ENCODE measurements at regions not wholly inside any gene's neighbourhood (a gene's known extent, or its start where the extent isn't known, plus 50 kb on each side); places are given as distances from the start of the nearest gene placed in this dataset.
"Not testable (repeated sequence)": the region's sequence is repeated elsewhere in the genome, so short reads cannot be mapped to it uniquely, and the experiment has no call there.

GRCh38 chr2:61620244-61621159 lies 82.3 kb upstream of the XPO1 start:
- no peak for DNase-seq

GRCh38 chr2:61619561-61619960 lies 81.4 kb upstream of the XPO1 start:
- no peak for DNase-seq

GRCh38 chr2:61617610-61618009 lies 79.5 kb upstream of the XPO1 start:
- DNase-seq, result no peak

- no peak for DNase-seq
Observed at GRCh38 chr2:61605245-61605644, 67.1 kb upstream of the XPO1 start.

GRCh38 chr2:61604433-61604832 lies 66.3 kb upstream of the XPO1 start:
- no peak for DNase-seq

- not testable (repeated sequence) for DNase-seq
Observed at GRCh38 chr2:61598515-61599156, 60.5 kb upstream of the XPO1 start.

GRCh38 chr2:61597300-61598289 lies 59.4 kb upstream of the XPO1 start:
- no peak for DNase-seq

GRCh38 chr2:61594201-61594600 lies 56.0 kb upstream of the XPO1 start:
- not testable (repeated sequence) for DNase-seq

GRCh38 chr2:61593648-61594047 lies 55.5 kb upstream of the XPO1 start:
- DNase-seq, result not testable (repeated sequence)

GRCh38 chr2:61590214-61590613 lies 52.1 kb upstream of the XPO1 start:
- DNase-seq, result no peak

- no peak for DNase-seq
Observed at GRCh38 chr2:61588566-61588965, 50.4 kb upstream of the XPO1 start.

Measured in activated gamma-delta T cell (primary cell).